Endothelial cell of umbilical vein (primary cell): ENCODE measurements at regions not wholly inside any gene's neighbourhood (a gene's known extent, or its start where the extent isn't known, plus 50 kb on each side); places are given as distances from the start of the nearest gene placed in this dataset.

Experiments used
- BruUV-seq: library from RNA; stranded (reverse); fragments of 400-500 nt; replicated peaks from 2 replicates; lab custom pipeline; 2021; lab: Mats Ljungman, UMichigan
- CTCF ChIA-PET: fragments of 300-600, 350-600 bp; sonication (Branson Sonifier 250); formaldehyde crosslinking; loops from one replicate; lab custom pipeline; 2021; ENCODE audit warnings: antibody characterized with exemption, inconsistent platforms; lab: Charles Lee
- POLR2A ChIA-PET: fragments of 300-600, 350-600 bp; sonication (Branson Sonifier 250); formaldehyde crosslinking; loops from one replicate; lab custom pipeline; 2021; ENCODE audit warnings: antibody characterized with exemption, inconsistent platforms; lab: Charles Lee
- DNase-seq: peaks from one replicate; pipeline ENCODE4 v3.0.0-alpha.2; 2011; ENCODE audit warnings: low read depth, low spot score
- FAIRE-seq: peaks from 2 replicates; lab custom pipeline; 2011; peaks lifted over from hg19 to GRCh38; lab: Jason Lieb, UNC
- H2AFZ ChIP-seq: 2 replicates; pipeline ENCODE4 v1.6.0; 2012; ENCODE audit warnings: low read depth, low read length, control low read depth, inconsistent platforms
- H3K27ac ChIP-seq: 2 replicates; pipeline ENCODE4 v1.5.1; 2011; ENCODE audit warnings: low read depth, mild to moderate bottlenecking, control low read depth, low read length, moderate library complexity; ENCODE audit not compliant: insufficient read depth
- H3K27me3 ChIP-seq, 2 experiments: 2 replicates each; pipeline versions ENCODE4 v1.6.0 to v1.6.1; 2011; ENCODE audit warnings: low read length in 2 of 2, mixed read lengths in 1 of 2; ENCODE audit not compliant: control insufficient read depth in 2 of 2, insufficient read depth in 2 of 2
- H3K36me3 ChIP-seq, 2 experiments: 2 replicates in 1 of 2; 3 replicates in 1 of 2; pipeline ENCODE4 v1.5.1; 2011; ENCODE audit warnings: low read length in 2 of 2, mild to moderate bottlenecking in 1 of 2, moderate library complexity in 1 of 2; ENCODE audit not compliant: control insufficient read depth in 2 of 2, insufficient read depth in 2 of 2; ENCODE audit errors: extremely low read depth in 1 of 2
- H3K4me1 ChIP-seq: 3 replicates; pipeline ENCODE4 v1.5.1; 2011; ENCODE audit warnings: mild to moderate bottlenecking, low read length; ENCODE audit not compliant: control insufficient read depth, insufficient read depth; ENCODE audit errors: extremely low read depth
- H3K4me2 ChIP-seq: 2 replicates; pipeline ENCODE4 v1.6.1; 2011; ENCODE audit warnings: low read length, control low read depth, mixed read lengths; ENCODE audit not compliant: insufficient read depth
- H3K4me3 ChIP-seq, 3 experiments: fragments of 200-600 bp in 1 of 3; sonication (generic), shearing (Covaris generic) in 1 of 3; replicated peaks in 1 of 3; 2 replicates each; pipeline ENCODE4 v1.5.1; 2011 to 2016; ENCODE audit warnings: control low read depth in 3 of 3, low read length in 3 of 3, mild to moderate bottlenecking in 2 of 3, inconsistent platforms in 1 of 3, low read depth in 1 of 3, moderate library complexity in 1 of 3; ENCODE audit not compliant: insufficient read depth in 1 of 3
- H3K79me2 ChIP-seq: 2 replicates; pipeline ENCODE4 v1.6.0; 2012; ENCODE audit warnings: low read length, inconsistent platforms; ENCODE audit not compliant: control insufficient read depth, insufficient read depth
- H3K9ac ChIP-seq: replicated peaks from 2 replicates; pipeline ENCODE3; 2011; ENCODE audit warnings: low read length, control low read depth; ENCODE audit not compliant: insufficient read depth; ENCODE audit errors: extremely low read depth
- H3K9me1 ChIP-seq: replicated peaks from 3 replicates; pipeline ENCODE4 v1.6.0; 2011; ENCODE audit warnings: mild to moderate bottlenecking, low read length; ENCODE audit not compliant: control insufficient read depth, insufficient read depth; ENCODE audit errors: extremely low read depth
- H3K9me3 ChIP-seq: replicated peaks from 2 replicates; pipeline ENCODE4 v1.5.1; 2012; ENCODE audit warnings: low read length, inconsistent platforms; ENCODE audit not compliant: control insufficient read depth, insufficient read depth
- H4K20me1 ChIP-seq: replicated peaks from 2 replicates; pipeline ENCODE3; 2011; ENCODE audit warnings: mild to moderate bottlenecking, low read length; ENCODE audit not compliant: control insufficient read depth, insufficient read depth; ENCODE audit errors: extremely low read depth
- CTCF ChIP-seq, 2 donors: IDR thresholded peaks; 1 replicate in 1 of 2; 2 replicates in 1 of 2; pipeline ENCODE4 v1.5.1; 2011; ENCODE audit warnings: low read length in 2 of 2, mild to moderate bottlenecking in 2 of 2, moderate library complexity in 2 of 2, control low read depth in 1 of 2, inconsistent platforms in 1 of 2, low read depth in 1 of 2; ENCODE audit not compliant: insufficient read depth in 1 of 2; ENCODE audit errors: extremely low read depth in 1 of 2
- EZH2 ChIP-seq: IDR thresholded peaks from 2 replicates; pipeline ENCODE4 v1.6.1; 2012; ENCODE audit warnings: borderline replicate concordance, low read depth, mild to moderate bottlenecking, moderate library complexity, low read length, inconsistent platforms; ENCODE audit not compliant: severe bottlenecking
- FOS ChIP-seq: IDR thresholded peaks from 2 replicates; pipeline ENCODE4 v1.6.1; 2011; ENCODE audit warnings: mild to moderate bottlenecking, low read length, moderate library complexity, borderline replicate concordance; ENCODE audit not compliant: insufficient read depth
- GATA2 ChIP-seq: IDR thresholded peaks from 2 replicates; pipeline ENCODE4 v1.7.0; 2011; ENCODE audit warnings: low read depth, mild to moderate bottlenecking, moderate library complexity, mixed read lengths, low read length; ENCODE audit not compliant: insufficient read length, insufficient read depth
- JUN ChIP-seq: IDR thresholded peaks from 2 replicates; pipeline ENCODE4 v1.6.1; 2011; ENCODE audit warnings: borderline replicate concordance, low read depth; ENCODE audit not compliant: insufficient read length, insufficient read depth
- MAX ChIP-seq: IDR thresholded peaks from 2 replicates; pipeline ENCODE4 v1.6.1; 2011; ENCODE audit not compliant: insufficient read depth, insufficient read length
- MYC ChIP-seq: IDR thresholded peaks from one replicate; pipeline ENCODE4 v1.6.1; 2011; ENCODE audit warnings: mild to moderate bottlenecking, low read depth, low read length
- POLR2A ChIP-seq: IDR thresholded peaks from 2 replicates; pipeline ENCODE4 v1.6.1; 2012; ENCODE audit warnings: low read depth, mild to moderate bottlenecking, control low read depth, low read length
- POLR2AphosphoS5 ChIP-seq: IDR thresholded peaks from 2 replicates; pipeline ENCODE4 v1.6.1; 2012; ENCODE audit warnings: low read depth, mild to moderate bottlenecking, control low read depth, low read length, moderate library complexity; ENCODE audit not compliant: insufficient read depth
- dilution Hi-C: fragments of 300-500 bp; cut with MboI; formaldehyde crosslinking; loops from one replicate; pipeline ENCODE4 v1.15.0; 2019; ENCODE audit warnings: low sequenced_read_pairs; ENCODE audit not compliant: extremely low pct_ligation_motif_present
- intact Hi-C: fragments of 100-400 bp; cut with micrococcal nuclease; formaldehyde crosslinking; loops from one replicate; pipeline ENCODE4 v1.10.0; 2022

GRCh38 chr2:120656273-120656950 lies 79.3 kb upstream of the GLI2 start:
- Histone ChIP-seq H3K4me1 (no peaks in the 10 kb centered on the region), H3K4me2 (no peak overlapping the region), H3K9me1 (no peaks in the 10 kb centered on the region), H3K4me3 (no peak overlapping the region), H3K36me3 (no peaks in the 10 kb centered on the region), H3K79me2 (no peaks in the 10 kb centered on the region), H3K9ac (no peak overlapping the region), H2AFZ (no peak overlapping the region), H4K20me1 (no peaks in the 10 kb centered on the region), H3K27ac (no peak overlapping the region), H3K27me3 (peaks cover 2 to 9% of the 10 kb centered on the region in 2 experiments), H3K9me3 (no peaks in the 10 kb centered on the region)
- TF ChIP-seq CTCF (IDR thresholded peaks at IDR 0.05; ENCODE audit: extremely low read depth in 1 of 2, insufficient read depth in 1 of 2, low read depth in 1 of 2, low read length in 2 of 2) (no peak), POLR2A (no peak), GATA2 (no peak), EZH2 (no peak), FOS (no peak), JUN (no peak), MYC (no peak), MAX (no peak), POLR2AphosphoS5 (no peak)
- dilution Hi-C loops (no loop called here), intact Hi-C loops (no loop called here)
- FAIRE-seq = no peak
- ChIA-PET POLR2A (no interaction called here), CTCF (no interaction called here)
- DNase-seq = no peak
- no TSS peak for BruUV-seq
